ENCODE measurements at regions not wholly inside any gene's neighbourhood (a gene's known extent, or its start where the extent isn't known, plus 50 kb on each side); places are given as distances from the start of the nearest gene placed in this dataset.

GRCh38 chr12:75692876-75693275 lies 181.5 kb upstream of the KRR1 start:
- Histone ChIP-seq H3K4me2 (ENCODE audit: low read depth, low read length) (no peak overlapping the region), H3K56ac (ENCODE audit: extremely low read depth, insufficient read depth, low read length) (peak overlapping the region; percentile 3; the same call in 1 of the 2 replicates), H4K20me1 (ENCODE audit: insufficient read depth, low read length) (no peaks in the 10 kb centered on the region), H2BK20ac (ENCODE audit: low read depth, low read length) (peak overlapping the region; percentile 84), H3K4me3 (ENCODE audit: insufficient read depth, low read depth, low read length) (no peak overlapping the region), H3K9me3 (ENCODE audit: control insufficient read depth, insufficient read depth, low read length) (no peaks in the 10 kb centered on the region), H3K9me1 (ENCODE audit: insufficient read depth, low read length) (peaks cover 7% of the 10 kb centered on the region; the same call in 1 of the 2 replicates), H3K4me1 (ENCODE audit: control insufficient read depth, insufficient read depth, low read length) (peaks cover 3% of the 10 kb centered on the region), H3K18ac (ENCODE audit: low read depth, low read length) (peak overlapping the region; percentile 74), H2AK5ac (ENCODE audit: low read depth, low read length) (peak overlapping the region; percentile 58), H3K9ac (ENCODE audit: low read depth, low read length) (no peak overlapping the region), H4K8ac (ENCODE audit: low read depth in 2 of 2, low read length in 2 of 2) (peak overlapping the region in 1 of 2 experiments; percentile 95), H2AK9ac (replicated peaks; ENCODE audit: low read depth, low read length, poor library complexity) (no peak overlapping the region), H2BK15ac (ENCODE audit: low read depth, low read length) (peak overlapping the region; percentile 28; the same call in 2 of the 3 replicates), H3K23ac (ENCODE audit: low read depth, low read length) (peak overlapping the region; percentile 23; the same call in 1 of the 2 replicates), H3K4ac (ENCODE audit: low read depth, low read length) (peak overlapping the region; percentile 97; the same call in 1 of the 2 replicates), H2BK5ac (ENCODE audit: low read depth, low read length, poor library complexity, severe bottlenecking) (peak overlapping the region; percentile 44), H3K14ac (replicated peaks; ENCODE audit: low read depth, low read length) (peak overlapping the region; percentile 79), H3K27me3 (ENCODE audit: control insufficient read depth, insufficient read depth, low read length) (no peaks in the 10 kb centered on the region), H3K36me3 (ENCODE audit: control insufficient read depth, insufficient read depth, low read length) (no peaks in the 10 kb centered on the region), H4K91ac (ENCODE audit: insufficient read depth, low read depth, low read length) (0 out of 2 replicates have a peak overlapping the region, but pooled peaks have one; percentile 51), H3K79me1 (ENCODE audit: low read depth in 1 of 2, low read length in 2 of 2) (peaks cover 5 to 12% of the 10 kb centered on the region in 2 experiments; a peak in 3 of 4 replicates), H2BK120ac (ENCODE audit: low read depth, low read length) (peak overlapping the region; percentile 91; the same call in 1 of the 2 replicates), H4K5ac (ENCODE audit: low read depth, low read length) (peak overlapping the region; percentile 53; the same call in 1 of the 2 replicates), H2AFZ (replicated peaks; ENCODE audit: low read length, poor library complexity) (no peak overlapping the region), H3K27ac (ENCODE audit: insufficient read depth, low read length) (peak overlapping the region; percentile 71; the same call in 1 of the 2 replicates)
- ATAC-seq (ENCODE audit: low read depth) (no peak), DNase-seq (peak; percentile 57)
- dilution Hi-C loops (cut with HindIII; ENCODE audit: low sequenced_read_pairs, unreplicated experiment), result no loop called here
- BruUV-seq (replicated peaks), result no TSS peak
- in situ Hi-C loops (cut with MboI; ENCODE audit: low sequenced_read_pairs), result loop anchor here (10.0 kb wide), 1 partner anchor 332 kb away; no protein-coding TSS in a partner anchor
- TF ChIP-seq NFE2L2 (IDR thresholded peaks at IDR 0.05; ENCODE audit: low read depth, low read length) (no peak), POLR2A (IDR thresholded peaks at IDR 0.05; ENCODE audit: low read depth, low read length) (no peak), MXI1 (IDR thresholded peaks at IDR 0.05; ENCODE audit: borderline replicate concordance, low read depth, low read length) (no peak), CEBPB (IDR thresholded peaks at IDR 0.05; ENCODE audit: low read depth, low read length) (no peak), MAFK (IDR thresholded peaks at IDR 0.05; ENCODE audit: low read depth, low read length) (no peak)
- TF ChIP-seq, protein P1, sequence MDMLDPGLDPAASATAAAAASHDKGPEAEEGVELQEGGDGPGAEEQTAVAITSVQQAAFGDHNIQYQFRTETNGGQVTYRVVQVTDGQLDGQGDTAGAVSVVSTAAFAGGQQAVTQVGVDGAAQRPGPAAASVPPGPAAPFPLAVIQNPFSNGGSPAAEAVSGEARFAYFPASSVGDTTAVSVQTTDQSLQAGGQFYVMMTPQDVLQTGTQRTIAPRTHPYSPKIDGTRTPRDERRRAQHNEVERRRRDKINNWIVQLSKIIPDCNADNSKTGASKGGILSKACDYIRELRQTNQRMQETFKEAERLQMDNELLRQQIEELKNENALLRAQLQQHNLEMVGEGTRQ (IDR thresholded peaks at IDR 0.05; ENCODE audit: low read depth, low read length), result no peak
- TF ChIP-seq, protein P2, sequence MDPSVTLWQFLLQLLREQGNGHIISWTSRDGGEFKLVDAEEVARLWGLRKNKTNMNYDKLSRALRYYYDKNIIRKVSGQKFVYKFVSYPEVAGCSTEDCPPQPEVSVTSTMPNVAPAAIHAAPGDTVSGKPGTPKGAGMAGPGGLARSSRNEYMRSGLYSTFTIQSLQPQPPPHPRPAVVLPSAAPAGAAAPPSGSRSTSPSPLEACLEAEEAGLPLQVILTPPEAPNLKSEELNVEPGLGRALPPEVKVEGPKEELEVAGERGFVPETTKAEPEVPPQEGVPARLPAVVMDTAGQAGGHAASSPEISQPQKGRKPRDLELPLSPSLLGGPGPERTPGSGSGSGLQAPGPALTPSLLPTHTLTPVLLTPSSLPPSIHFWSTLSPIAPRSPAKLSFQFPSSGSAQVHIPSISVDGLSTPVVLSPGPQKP (IDR thresholded peaks at IDR 0.05; ENCODE audit: borderline replicate concordance, low read depth, low read length), result no peak
- TF ChIP-seq, protein P3, sequence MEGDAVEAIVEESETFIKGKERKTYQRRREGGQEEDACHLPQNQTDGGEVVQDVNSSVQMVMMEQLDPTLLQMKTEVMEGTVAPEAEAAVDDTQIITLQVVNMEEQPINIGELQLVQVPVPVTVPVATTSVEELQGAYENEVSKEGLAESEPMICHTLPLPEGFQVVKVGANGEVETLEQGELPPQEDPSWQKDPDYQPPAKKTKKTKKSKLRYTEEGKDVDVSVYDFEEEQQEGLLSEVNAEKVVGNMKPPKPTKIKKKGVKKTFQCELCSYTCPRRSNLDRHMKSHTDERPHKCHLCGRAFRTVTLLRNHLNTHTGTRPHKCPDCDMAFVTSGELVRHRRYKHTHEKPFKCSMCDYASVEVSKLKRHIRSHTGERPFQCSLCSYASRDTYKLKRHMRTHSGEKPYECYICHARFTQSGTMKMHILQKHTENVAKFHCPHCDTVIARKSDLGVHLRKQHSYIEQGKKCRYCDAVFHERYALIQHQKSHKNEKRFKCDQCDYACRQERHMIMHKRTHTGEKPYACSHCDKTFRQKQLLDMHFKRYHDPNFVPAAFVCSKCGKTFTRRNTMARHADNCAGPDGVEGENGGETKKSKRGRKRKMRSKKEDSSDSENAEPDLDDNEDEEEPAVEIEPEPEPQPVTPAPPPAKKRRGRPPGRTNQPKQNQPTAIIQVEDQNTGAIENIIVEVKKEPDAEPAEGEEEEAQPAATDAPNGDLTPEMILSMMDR (conservative IDR thresholded peaks at IDR 0.05; ENCODE audit: low read depth, low read length), result no peak
- no CpG with 5 or more reads among the region's 2 CpGs for WGBS, 2 experiments (ENCODE audit: extremely low coverage in 2 of 2, insufficient read length in 1 of 2)
- intact Hi-C loops (cut with micrococcal nuclease), result no loop called here
- ChIA-PET CTCF (no interaction called here), POLR2A (ENCODE audit: unreplicated experiment) (no interaction called here)
